ENCODE measurements at regions not wholly inside any gene's neighbourhood (a gene's known extent, or its start where the extent isn't known, plus 50 kb on each side); places are given as distances from the start of the nearest gene placed in this dataset.

DNA sequence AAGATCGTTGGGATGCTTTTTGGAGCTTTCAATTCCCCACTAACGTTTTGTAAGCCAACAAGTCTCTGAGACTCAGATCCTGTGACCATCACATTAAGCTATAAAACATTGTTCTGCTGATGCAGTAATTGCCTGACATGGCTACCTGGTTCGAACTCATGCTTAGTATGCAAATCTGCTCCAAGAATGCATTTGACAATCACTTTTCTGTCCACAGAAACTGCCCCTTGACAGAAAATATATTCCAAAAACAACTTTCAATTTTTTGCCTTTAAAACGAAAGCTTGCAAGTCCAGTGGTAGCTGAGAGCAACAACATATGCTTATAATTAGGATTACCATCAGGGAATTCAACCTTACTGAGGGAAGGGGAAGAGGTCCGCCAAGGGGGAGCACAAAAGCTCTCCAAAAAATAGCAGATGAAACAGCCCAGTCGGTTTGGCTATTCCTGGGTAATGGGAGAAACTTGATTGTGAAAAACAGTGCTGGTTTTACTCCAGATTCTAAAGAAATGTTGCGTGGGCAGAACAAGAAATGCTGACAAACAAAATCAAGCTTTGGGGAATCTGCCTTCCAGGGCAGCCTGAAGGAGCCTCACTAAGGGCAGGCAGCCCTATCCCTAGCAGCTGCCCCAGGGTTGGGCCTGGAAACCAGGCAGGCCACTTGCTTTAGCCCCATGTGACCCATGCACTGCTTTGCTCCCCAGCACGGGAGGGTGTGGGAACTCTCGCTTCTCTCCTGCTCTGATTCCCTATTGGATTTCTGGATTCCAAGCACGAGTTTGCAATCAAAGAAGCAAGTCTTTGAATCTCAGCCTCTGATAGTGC is 160.7 kb upstream of the LDB2 start:
- in situ Hi-C loops (cut with HindIII; ENCODE audit: low sequenced_read_pairs), result no loop called here
- DNase-seq (ENCODE audit: low read depth), result no peak

DNA sequence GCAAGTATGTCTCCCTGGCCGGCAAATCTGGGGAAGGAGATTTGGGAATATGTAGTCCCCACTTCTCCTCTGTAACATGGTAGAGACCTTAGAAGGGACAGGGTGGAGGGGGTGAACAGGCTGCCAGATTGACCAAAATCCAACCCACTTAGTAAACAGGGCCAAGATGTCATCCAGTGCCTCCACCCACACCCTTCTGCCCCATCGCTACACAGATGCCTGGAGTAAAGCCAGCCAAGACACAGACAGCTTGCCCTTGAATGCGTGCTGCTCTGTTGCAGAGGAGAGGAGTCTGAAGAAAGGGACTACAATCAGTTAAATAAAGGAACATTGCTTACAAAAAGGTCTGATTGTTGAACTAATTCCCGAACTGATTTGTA is 160.1 kb upstream of the LDB2 start:
- no peak for DNase-seq (ENCODE audit: low read depth)
- no peak overlapping the region for H3K4me3 ChIP-seq (ENCODE audit: low read depth, low read length)
- TF ChIP-seq, protein P1, sequence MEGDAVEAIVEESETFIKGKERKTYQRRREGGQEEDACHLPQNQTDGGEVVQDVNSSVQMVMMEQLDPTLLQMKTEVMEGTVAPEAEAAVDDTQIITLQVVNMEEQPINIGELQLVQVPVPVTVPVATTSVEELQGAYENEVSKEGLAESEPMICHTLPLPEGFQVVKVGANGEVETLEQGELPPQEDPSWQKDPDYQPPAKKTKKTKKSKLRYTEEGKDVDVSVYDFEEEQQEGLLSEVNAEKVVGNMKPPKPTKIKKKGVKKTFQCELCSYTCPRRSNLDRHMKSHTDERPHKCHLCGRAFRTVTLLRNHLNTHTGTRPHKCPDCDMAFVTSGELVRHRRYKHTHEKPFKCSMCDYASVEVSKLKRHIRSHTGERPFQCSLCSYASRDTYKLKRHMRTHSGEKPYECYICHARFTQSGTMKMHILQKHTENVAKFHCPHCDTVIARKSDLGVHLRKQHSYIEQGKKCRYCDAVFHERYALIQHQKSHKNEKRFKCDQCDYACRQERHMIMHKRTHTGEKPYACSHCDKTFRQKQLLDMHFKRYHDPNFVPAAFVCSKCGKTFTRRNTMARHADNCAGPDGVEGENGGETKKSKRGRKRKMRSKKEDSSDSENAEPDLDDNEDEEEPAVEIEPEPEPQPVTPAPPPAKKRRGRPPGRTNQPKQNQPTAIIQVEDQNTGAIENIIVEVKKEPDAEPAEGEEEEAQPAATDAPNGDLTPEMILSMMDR (IDR thresholded peaks at IDR 0.05; ENCODE audit: low read depth, low read length, missing control alignments), result no peak
- in situ Hi-C loops (cut with HindIII; ENCODE audit: low sequenced_read_pairs), result no loop called here

More for the DNA sequence above, 160.7 kb upstream of the LDB2 start:
- no peak overlapping the region for H3K4me3 ChIP-seq (ENCODE audit: low read depth, low read length)
- TF ChIP-seq, protein P1 (IDR thresholded peaks at IDR 0.05; ENCODE audit: low read depth, low read length, missing control alignments), result no peak

DNA sequence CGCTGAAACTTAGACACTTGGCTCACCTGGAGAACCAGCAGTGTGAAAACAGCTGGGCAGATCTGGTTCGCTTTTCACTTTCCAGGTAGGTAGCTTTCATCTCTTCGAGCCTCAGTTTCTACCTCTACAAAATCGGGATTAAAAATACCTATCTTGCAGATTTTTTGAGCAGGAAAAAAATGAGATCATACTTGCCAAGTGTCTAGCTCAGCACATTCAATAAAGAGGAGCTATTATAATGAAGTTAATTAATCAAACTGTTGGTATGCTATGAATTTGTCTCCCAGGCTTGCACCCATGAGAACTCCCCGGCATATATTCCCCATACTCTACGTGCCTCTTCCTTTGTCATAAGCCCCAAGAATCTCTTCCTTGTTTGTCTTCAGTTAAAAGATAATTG is 158.6 kb upstream of the LDB2 start:
- in situ Hi-C loops (cut with HindIII; ENCODE audit: low sequenced_read_pairs), result no loop called here
- H3K4me3 ChIP-seq (ENCODE audit: low read depth, low read length), result no peak overlapping the region
- no peak for DNase-seq (ENCODE audit: low read depth)
- TF ChIP-seq, protein P1 (IDR thresholded peaks at IDR 0.05; ENCODE audit: low read depth, low read length, missing control alignments), result no peak

DNA sequence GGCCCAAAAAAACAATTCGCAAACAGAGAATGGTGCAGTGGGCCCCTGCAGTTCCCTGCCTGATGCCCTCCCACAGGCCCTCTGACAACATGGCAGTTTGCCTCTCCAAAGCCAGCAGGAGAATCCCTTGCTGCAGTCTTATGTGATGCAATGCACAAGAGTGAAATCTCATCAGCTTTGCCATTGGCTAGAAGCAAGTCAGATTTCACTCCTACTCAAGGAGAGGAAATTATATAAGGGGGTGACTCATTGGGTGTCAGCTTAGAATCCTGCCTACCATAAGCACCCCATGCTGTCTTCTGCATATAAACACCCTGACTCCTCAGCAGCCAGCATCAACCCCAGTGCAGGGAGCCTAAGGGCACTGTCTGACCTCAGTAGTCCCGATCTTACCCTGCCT is 157.3 kb upstream of the LDB2 start:
- H3K4me3 ChIP-seq (ENCODE audit: low read depth, low read length), result no peak overlapping the region
- in situ Hi-C loops (cut with HindIII; ENCODE audit: low sequenced_read_pairs), result no loop called here
- TF ChIP-seq, protein P1 (IDR thresholded peaks at IDR 0.05; ENCODE audit: low read depth, low read length, missing control alignments), result no peak
- no peak for DNase-seq (ENCODE audit: low read depth)

DNA sequence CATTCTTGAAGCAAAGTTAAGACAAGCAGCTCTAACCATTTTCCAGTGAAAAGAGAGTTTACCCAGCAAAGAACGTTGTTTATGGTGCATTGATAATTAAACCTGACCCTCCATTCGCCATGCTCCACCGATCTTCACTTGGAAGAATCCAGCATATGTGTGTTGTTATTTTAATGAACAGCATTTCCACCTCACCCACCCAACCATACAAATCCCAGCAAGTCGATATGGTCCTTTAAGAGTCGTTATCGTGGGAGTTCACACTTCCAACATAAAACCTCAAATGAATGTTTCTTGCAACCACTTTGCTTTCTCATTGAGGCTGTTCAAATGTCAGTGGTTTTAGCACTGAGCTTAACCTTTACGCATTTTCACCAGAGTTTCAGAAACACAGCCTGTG is 147.4 kb upstream of the LDB2 start:
- in situ Hi-C loops (cut with HindIII; ENCODE audit: low sequenced_read_pairs), result no loop called here

DNA sequence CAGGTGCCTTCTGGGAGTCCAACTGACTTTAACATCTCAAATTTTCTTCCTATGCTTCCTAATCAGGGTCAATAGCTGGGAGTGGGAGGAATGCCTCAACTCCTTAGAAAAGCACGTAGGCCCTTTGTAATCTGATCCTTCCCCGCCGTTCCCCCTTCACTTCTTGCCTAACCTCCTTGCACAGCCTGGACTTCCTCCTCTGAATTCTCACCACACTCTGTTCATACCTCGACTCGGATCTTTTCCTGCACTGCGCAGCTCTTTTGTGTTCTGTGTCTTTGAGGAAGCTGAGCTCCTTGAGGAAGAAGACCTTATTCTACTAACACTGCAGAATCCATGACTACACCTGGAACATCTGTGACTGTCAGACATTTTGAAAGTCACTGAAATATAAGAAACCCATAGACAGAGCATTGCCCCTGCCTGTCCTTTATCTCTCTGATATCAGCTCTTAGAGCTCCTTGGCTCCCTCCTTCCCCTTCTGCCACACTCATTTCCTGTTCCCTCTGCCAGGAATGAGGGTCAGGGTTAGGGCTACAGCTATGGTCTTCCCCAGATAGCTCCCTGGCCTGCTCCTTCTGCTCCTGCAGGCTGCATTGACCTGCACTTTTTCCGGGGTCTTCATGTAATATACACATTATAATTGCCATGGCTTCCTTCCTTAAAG is 140.2 kb upstream of the LDB2 start:
- no peak overlapping the region for H3K4me3 ChIP-seq (ENCODE audit: low read depth, low read length)
- no peak for DNase-seq (ENCODE audit: low read depth)
- in situ Hi-C loops (cut with HindIII; ENCODE audit: low sequenced_read_pairs), result no loop called here
- TF ChIP-seq, protein P1 (IDR thresholded peaks at IDR 0.05; ENCODE audit: low read depth, low read length, missing control alignments), result no peak

More for the DNA sequence above, 147.4 kb upstream of the LDB2 start:
- no peak overlapping the region for H3K4me3 ChIP-seq (ENCODE audit: low read depth, low read length)
- no peak for DNase-seq (ENCODE audit: low read depth)
- TF ChIP-seq, protein P1 (IDR thresholded peaks at IDR 0.05; ENCODE audit: low read depth, low read length, missing control alignments), result no peak

Measured in astrocyte of the cerebellum (primary cell).